ENCODE measurements at regions not wholly inside any gene's neighbourhood (a gene's known extent, or its start where the extent isn't known, plus 50 kb on each side); places are given as distances from the start of the nearest gene placed in this dataset.
"Not testable (repeated sequence)": the region's sequence is repeated elsewhere in the genome, so short reads cannot be mapped to it uniquely, and the experiment has no call there.

DNA sequence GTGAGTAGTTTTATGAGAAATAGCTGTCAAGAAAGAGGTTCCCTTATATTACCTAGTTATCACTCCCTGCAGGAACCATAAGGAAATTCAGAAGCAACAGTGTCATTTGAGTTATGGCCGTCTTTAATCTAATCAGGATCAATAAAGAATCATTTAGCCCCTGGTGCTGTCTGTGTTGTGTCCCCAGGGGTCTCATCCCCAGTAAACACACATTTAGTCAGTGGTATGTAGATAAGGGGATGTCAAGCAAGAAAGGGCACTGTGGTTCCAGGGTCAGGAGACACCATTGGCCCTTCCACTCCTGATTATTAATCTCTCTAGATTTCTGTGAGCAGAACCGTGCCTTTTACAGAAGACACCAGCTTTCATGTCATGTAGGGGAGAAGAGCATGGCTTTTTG lies 158.0 kb upstream of the SEMA6A start:
- H3K4me3 ChIP-seq (ENCODE audit: low read depth, low read length) = no peak overlapping the region
- TF ChIP-seq, protein P1, sequence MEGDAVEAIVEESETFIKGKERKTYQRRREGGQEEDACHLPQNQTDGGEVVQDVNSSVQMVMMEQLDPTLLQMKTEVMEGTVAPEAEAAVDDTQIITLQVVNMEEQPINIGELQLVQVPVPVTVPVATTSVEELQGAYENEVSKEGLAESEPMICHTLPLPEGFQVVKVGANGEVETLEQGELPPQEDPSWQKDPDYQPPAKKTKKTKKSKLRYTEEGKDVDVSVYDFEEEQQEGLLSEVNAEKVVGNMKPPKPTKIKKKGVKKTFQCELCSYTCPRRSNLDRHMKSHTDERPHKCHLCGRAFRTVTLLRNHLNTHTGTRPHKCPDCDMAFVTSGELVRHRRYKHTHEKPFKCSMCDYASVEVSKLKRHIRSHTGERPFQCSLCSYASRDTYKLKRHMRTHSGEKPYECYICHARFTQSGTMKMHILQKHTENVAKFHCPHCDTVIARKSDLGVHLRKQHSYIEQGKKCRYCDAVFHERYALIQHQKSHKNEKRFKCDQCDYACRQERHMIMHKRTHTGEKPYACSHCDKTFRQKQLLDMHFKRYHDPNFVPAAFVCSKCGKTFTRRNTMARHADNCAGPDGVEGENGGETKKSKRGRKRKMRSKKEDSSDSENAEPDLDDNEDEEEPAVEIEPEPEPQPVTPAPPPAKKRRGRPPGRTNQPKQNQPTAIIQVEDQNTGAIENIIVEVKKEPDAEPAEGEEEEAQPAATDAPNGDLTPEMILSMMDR (conservative IDR thresholded peaks at IDR 0.05; ENCODE audit: low read depth, low read length) = no peak
- DNase-seq (ENCODE audit: low read depth) = no peak

DNA sequence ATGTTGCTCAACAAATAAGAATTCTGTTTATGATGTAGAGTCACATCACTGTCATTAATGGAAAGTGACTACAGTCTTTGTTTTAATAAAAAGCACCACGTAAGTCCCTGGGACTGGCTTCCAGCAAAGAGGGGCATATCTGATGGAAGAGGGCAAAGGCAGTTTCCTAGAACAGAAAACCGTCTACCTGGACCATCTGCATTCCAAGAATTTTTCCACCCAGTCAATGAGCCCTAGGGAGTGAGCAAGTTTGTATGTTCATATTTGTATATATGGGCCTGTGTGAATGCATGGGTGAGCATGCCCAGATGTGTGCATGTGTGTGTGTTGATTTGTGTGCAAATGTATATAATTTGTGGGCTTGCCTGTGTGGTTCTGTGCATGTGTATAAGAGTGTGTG lies 156.8 kb upstream of the SEMA6A start:
- no peak for DNase-seq (ENCODE audit: low read depth)
- H3K4me3 ChIP-seq (ENCODE audit: low read depth, low read length) = no peak overlapping the region
- TF ChIP-seq, protein P1 (conservative IDR thresholded peaks at IDR 0.05; ENCODE audit: low read depth, low read length) = no peak

GRCh38 chr5:116730706-116731105 lies 156.1 kb upstream of the SEMA6A start:
- DNase-seq (ENCODE audit: low read depth) = no peak
- no peak overlapping the region for H3K4me3 ChIP-seq (ENCODE audit: low read depth, low read length)
- TF ChIP-seq, protein P1 (conservative IDR thresholded peaks at IDR 0.05; ENCODE audit: low read depth, low read length) = no peak

GRCh38 chr5:116730185-116730584 lies 155.6 kb upstream of the SEMA6A start:
- TF ChIP-seq, protein P1 (conservative IDR thresholded peaks at IDR 0.05; ENCODE audit: low read depth, low read length) = no peak
- no peak for DNase-seq (ENCODE audit: low read depth)
- no peak overlapping the region for H3K4me3 ChIP-seq (ENCODE audit: low read depth, low read length)

DNA sequence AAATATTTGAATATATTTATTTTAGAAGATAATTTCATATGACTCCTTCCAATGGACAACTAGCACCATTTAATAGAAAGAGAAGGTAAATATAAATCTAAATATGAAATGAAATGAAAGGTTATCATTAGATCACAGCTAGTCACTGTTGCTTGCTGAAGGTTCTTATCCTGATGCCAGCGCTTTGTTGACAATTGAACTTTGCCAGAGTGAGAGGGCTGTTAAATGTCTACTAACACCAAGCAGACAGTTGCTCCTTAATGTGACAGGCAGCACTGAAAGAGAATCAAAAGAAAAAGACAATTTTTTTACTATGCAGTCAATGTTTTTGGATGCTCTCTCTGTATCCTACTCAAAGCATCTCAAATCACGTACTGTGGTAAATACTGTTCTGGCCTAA lies 152.6 kb upstream of the SEMA6A start:
- H3K4me3 ChIP-seq (ENCODE audit: low read depth, low read length) = no peak overlapping the region
- no peak for DNase-seq (ENCODE audit: low read depth)
- TF ChIP-seq, protein P1 (conservative IDR thresholded peaks at IDR 0.05; ENCODE audit: low read depth, low read length) = no peak

DNA sequence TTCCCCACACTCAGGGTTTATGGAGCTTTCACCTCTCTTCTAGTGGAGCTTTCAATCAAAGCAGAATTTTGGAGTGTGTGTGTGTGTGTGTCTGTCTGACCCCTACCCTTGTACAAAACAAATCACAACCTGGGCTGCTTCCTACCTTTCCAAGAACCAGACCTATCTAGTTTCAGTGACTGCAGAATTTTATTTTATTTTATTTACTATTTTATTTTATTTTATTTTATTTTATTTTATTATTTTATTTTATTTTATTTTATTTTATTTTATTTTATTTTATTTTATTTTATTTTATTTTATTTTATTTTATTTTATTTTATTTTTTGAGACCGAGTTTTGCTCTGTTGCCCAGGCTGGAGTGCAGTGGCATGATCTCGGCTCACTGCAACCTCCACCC lies 151.6 kb upstream of the SEMA6A start:
- not testable (repeated sequence) for DNase-seq (ENCODE audit: low read depth); H3K4me3 ChIP-seq (ENCODE audit: low read depth, low read length)

DNA sequence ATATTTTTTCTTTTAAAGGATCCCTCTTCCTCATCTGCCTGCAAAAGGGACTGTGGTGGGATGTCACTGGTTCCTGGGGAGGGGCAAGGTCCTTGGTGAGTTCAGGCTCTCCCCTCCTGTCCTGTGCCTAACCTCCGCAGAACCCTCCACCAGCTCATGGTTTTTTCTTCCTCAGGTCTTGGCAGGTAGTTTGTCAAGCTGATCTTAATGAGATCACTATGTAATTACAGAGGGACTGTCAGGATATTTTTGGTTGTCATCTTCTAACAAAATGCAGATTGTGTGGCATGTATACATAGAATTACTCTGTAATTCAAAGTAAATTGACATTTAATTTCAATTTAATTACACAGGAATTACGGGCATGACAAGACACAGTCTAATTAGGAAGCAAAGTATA lies 150.3 kb upstream of the SEMA6A start:
- no peak overlapping the region for H3K4me3 ChIP-seq (ENCODE audit: low read depth, low read length)
- TF ChIP-seq, protein P1 (conservative IDR thresholded peaks at IDR 0.05; ENCODE audit: low read depth, low read length) = no peak
- no peak for DNase-seq (ENCODE audit: low read depth)

GRCh38 chr5:116722651-116723050 lies 148.0 kb upstream of the SEMA6A start:
- H3K4me3 ChIP-seq (ENCODE audit: low read depth, low read length) = no peak overlapping the region
- DNase-seq (ENCODE audit: low read depth) = no peak

More at GRCh38 chr5:116722651-116723050, 148.0 kb upstream of the SEMA6A start:
- TF ChIP-seq, protein P1 (conservative IDR thresholded peaks at IDR 0.05; ENCODE audit: low read depth, low read length) = no peak
